Right lobe of liver (tissue), 4 donors: ENCODE measurements at regions not wholly inside any gene's neighbourhood (a gene's known extent, or its start where the extent isn't known, plus 50 kb on each side); places are given as distances from the start of the nearest gene placed in this dataset.

ENCODE experiments used
- POLR2A ChIP-seq: fragments of 450-650 bp; IDR thresholded peaks from one replicate; pipeline ENCODE4 v1.6.1; 2017; ENCODE audit warnings: antibody characterized with exemption, mild to moderate bottlenecking
- TF ChIP-seq, protein P1 (sequence below), 4 donors: fragments of 200-600 bp in 3 of 4; fragments of 450-650 bp in 1 of 4; IDR thresholded peaks; one replicate each; pipeline versions ENCODE4 v1.5.1 to v1.8.0; 2016 to 2022; ENCODE audit warnings: antibody characterized with exemption in 4 of 4, mild to moderate bottlenecking in 2 of 4
- donor health status: DM: no; HTN: no; CAD: no.
- donor health status: DM: no; HTN: no; CAD: no.
- donor health status: DM: no; HTN: yes; CAD: no.

GRCh38 chr6:51241376-51241775, 422.7 kb downstream of the TFAP2B start:
- TF ChIP-seq, protein P1, sequence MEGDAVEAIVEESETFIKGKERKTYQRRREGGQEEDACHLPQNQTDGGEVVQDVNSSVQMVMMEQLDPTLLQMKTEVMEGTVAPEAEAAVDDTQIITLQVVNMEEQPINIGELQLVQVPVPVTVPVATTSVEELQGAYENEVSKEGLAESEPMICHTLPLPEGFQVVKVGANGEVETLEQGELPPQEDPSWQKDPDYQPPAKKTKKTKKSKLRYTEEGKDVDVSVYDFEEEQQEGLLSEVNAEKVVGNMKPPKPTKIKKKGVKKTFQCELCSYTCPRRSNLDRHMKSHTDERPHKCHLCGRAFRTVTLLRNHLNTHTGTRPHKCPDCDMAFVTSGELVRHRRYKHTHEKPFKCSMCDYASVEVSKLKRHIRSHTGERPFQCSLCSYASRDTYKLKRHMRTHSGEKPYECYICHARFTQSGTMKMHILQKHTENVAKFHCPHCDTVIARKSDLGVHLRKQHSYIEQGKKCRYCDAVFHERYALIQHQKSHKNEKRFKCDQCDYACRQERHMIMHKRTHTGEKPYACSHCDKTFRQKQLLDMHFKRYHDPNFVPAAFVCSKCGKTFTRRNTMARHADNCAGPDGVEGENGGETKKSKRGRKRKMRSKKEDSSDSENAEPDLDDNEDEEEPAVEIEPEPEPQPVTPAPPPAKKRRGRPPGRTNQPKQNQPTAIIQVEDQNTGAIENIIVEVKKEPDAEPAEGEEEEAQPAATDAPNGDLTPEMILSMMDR (IDR thresholded peaks at IDR 0.05) = no peak
- no peak for TF ChIP-seq POLR2A
